NK-92 treated with Interleukin-12 subunit alpha and Interleukin-12 subunit beta, amount 100 ng/mL, for 24 hours (cell line): ENCODE measurements at regions not wholly inside any gene's neighbourhood (a gene's known extent, or its start where the extent isn't known, plus 50 kb on each side); places are given as distances from the start of the nearest gene placed in this dataset.

Experiments
- DNase-seq: peaks from one replicate; lab custom pipeline; 2025; lab: John Stamatoyannopoulos, UW

DNA sequence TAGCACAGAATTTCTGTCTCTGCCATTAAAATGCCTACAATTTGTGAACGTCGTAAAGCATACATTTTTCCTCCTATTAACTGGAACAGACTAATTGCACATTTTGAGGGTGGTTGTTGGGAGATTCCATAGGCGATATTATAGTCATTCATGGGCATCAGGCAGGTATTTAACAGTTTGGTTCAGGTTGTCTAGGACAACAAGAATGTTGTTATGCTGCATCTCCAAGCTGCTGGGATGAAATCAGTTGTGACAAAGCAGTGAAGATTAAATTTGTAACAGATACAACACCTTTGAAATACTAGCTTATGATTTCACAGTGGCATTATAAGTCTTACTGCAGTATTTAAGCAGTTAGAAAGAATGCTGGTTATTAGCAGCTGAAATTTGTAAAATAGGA, 339.7 kb upstream of the PITX2 start:
- DNase-seq = no peak

DNA sequence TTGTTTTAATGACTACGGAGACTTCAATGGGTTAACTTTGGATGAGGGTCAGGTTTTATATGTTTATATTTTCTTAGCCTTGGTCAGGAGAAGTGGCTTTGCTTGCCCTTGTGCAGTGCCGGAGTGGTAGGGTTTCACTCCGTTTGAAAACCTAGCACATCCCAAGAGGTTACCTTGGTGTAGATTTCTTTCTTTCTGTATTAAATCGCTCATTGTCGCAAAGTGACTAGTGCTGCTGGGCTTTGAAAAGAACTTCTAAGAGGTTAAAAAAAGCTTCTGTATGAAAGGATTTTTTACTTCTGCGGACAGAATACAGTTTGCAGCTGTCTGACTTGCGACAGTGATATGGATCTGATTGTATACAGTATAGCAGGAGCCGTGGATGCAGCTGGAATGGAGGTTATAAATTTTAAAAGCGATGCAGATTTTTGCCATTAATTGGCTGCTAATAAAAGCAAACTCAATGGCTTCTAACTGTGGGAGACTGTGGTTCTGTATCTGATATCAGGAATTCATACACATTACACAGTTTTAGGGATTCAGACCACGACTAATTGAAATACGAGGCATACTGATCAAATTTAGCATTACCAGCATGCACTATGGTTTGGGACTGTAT, 340.9 kb upstream of the PITX2 start:
- no peak for DNase-seq

DNA sequence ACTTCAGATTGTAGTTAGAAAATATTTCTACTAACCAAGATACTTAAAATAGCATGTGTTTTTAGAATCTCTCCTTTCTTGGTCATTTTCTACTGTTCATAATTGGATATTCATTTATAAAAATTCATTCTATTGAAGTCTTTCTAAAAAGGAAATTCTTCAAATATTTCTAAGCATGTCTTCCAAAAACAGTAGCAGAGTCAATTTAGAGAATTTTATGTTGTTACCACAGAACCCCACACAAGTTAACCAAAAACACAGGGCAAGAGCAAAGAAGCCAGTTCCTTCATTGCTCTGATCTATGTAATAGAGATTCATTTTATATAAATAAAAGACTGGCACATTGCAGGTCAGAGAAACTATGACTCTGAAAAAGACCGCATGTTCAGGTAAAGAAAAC, 345.1 kb upstream of the PITX2 start:
- DNase-seq = no peak

DNA sequence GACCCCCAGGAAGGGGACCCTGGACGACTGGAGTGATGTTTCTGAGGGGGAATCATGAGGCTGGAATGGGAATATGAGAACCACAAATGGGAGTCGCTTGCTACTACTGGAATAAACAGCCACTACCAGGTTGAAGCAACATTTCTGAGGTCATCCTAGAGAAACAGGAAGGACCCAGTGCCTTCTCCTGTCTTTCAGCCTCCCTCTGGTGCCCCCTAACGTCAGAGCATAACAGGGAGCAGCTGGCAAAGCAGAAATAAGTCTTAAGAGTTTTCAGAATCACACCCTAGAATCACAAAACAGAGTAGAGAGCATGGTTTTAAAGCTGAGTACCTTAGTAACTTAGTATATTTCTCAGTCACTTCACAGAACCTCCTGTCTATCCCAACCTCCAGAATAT, 347.8 kb upstream of the PITX2 start:
- peak; percentile 1 for DNase-seq

DNA sequence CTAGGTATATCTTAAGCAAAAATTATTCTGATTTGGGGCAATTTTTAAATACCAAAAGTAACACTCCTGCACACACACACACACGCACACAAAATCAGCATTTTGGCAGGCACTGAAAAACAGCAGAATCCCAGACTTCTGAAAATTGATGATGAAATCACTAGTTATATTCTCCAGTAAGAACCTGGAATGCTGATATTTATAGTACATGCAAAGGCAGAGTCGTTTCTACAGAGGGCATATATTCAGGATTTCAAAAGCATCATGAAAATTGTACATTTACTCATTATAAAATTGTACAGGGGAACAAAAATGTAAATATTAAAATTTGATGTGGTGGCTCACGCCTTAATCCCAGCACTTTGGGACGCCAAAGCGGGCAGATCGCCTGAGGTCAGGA, 352.5 kb upstream of the PITX2 start:
- no peak for DNase-seq

DNA sequence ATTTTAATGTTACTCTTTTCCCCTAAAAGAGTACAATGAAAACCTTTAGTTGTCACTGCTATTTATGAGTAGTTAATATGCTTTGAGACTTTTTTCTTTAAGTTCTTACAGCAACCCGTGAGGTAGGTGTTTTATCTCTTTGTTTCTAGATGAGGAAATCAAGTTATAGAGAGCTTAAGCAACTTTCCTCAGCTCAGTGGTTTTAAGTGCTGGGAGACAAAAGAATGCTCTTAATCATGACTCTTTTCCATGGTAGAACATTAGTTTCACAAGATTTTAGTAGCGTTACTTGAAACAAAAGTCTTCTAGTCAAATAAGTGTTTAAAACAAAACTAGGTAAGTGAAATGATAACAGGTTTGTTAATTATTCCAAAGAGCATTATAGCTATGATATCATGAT, 354.7 kb upstream of the PITX2 start:
- DNase-seq = no peak

DNA sequence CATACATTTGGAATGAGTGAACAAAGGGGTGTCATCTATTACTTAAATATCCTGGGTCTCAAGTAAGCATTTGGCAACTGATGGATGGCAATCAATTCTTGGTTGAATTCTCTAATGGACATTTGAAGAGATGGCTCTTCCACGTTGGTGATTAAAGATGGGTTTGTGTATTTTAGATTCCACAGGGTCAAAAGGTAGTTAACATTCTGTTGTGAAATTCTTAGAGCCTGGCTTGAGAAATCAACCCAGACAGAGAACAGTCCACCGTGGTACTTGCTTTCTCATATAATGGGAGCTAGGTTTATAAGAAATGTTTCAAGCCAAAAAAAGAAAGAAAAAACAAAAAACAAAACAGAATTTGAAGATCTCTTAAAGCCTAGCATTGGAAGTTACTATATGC, 355.9 kb upstream of the PITX2 start:
- no peak for DNase-seq

DNA sequence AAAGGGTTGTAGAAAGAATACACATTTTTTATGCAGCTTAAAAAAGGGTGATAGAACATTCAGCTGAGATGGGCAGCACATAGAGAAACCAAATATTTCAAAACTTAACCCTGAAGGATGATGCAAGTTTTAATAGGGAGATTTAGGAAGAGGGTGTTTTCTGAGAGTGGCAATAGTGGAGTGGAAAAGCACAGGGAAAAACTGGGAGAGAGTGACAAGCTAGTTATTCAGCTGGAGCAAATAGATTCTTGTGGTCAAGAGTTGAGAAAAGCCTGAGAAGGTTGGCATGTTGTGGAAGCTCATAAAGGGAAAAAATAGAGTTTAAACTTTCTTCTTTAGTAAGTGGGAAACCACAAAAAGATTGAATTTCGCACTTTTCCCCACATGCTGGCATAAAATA, 359.6 kb upstream of the PITX2 start:
- no peak for DNase-seq

DNA sequence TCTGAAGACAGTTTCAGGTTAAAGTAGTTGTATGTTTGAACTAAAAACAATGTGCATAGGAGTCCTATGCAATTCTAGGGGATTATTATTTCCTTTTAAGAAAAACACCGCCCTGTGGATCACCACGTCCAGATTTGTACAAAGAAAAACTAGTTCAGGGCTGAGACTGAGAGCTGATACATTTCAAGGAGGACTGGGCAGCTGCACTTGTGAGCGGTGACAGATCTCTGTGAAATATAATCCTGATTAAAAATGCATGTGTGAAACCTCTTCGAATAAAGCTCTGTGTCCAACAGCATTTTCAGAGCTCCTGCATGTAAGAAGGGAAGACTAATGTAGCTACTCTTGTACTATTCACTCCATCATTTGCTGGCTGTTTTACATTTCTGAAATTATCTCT, 365.8 kb upstream of the PITX2 start:
- no peak for DNase-seq

DNA sequence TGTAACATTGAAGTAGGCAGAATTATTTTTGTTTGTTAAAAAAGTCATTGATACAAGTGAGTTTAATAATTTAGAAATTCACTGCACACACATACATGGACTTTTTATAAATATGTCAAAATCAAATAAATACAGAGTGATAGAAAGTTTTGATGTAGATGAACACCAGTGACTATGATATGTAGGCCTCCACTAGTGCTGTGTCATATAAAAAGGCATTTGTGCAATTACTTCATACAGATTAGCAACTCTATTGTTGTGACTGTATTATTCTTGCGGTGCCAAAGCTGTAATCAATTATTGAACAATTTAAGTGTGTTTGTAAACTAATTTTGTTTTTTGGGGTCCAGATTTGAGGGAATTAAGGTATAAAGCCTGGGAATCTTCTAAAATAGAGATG, 366.2 kb upstream of the PITX2 start:
- DNase-seq = no peak

DNA sequence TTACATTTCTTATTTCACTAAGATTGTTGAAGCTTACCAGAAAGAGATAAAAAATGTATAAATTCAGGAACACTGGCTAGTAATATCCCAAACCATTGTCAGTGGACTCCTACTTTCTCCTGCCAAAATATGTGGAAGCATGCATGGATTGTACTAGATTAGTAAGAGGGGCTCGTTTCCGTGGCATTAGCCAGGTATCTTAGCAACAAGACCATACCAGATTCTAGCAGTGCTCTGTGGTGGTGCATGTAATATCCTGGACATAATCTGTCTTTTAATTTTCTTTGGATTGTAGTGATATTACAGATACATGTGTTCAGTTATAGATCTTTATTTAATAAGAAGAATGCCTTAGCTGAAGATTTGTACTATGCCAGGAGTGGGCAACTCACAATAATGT, 371.9 kb upstream of the PITX2 start:
- no peak for DNase-seq

DNA sequence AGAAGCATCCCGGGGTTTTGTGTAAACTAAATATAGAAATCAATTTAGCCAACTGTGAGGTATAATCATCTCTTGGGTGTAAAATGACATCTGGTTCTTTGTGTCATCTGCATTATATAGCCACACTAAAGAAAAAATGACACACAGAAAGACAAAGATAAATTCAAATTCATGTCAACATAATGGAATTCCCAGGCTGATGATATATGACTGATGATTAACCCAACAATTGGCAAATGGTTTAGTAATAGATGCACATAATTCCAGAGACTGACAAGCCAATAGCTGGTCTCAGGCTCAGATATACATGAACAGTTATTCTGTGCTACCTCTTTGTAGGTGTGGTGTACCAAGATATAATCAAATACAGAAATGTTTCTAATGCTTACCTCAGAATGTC, 375.4 kb upstream of the PITX2 start:
- DNase-seq = no peak

DNA sequence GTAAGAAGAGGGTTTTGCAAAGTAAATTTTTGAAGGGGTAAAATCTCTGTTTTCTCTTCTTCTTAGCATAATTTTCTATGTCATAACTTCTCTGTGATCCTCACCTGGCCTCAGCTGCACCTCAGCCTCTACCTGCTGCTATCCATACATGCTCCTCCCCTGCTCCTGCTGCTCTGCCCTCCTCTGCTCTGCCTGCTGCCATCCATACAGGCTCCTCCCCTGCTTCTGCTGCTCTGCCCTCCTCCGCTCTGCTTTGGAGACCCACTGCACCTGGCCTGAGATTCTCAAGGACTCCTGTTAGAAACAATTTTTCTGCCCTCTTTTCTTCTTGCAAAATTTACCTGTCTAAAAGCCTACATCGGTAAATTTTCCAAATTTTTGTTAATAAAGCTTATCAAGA, 388.6 kb upstream of the PITX2 start:
- DNase-seq = no peak

DNA sequence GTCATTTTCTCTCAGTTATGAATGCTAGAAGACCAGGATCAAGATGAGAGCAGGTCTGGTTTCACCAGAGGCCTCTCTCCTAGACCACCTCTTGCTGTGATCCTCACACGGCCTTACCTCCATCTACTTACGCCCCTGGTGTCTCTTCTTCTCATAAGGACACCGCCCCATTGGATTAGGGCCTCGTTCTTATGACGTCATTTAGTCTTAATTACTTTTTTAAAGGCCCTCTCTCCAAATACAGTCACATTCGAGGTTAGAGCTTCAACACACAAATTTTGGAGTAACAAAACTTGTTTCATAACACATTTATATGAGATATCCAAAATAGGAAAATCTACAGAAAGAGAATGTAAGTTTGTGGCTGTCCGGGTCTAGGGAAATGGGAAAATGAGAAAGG, 391.0 kb upstream of the PITX2 start:
- no peak for DNase-seq

DNA sequence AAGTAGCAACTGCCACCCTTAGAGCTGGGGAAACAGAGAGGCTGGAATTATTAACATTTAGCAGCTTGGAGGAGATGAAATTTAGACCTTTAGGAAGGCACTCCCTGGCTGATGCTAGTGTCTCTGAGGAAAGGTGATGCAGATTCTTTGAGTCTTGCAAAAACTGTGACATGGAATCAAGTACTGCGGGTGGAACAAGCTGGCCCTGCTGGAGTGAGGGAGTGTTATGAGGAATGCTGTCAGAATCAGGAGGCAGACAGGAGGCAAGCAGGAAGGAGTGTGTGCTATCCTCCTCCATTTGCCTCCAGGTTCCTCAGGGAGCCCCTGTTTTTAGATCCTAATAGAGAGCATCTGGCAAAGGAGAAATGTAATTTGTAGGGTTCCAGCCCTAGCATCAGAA, 391.7 kb upstream of the PITX2 start:
- no peak for DNase-seq

DNA sequence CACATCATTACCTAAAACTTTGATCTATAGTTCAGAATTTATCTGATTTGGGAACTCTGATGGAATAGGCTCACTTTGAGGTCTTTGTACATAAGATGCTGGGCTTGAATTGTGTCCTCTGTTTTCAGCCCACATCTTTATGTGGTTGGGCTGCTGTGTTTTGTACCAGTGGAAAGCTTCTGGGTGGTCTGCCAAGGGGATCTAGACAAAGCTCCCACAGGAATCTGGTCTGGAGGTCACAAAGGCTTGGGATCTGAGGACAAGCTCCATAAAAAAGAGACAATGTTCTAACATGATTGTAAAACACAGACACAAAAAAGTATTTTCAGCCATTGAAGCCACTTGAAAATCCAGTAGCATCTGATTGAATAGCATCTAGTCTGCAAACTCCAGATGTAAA, 393.5 kb upstream of the PITX2 start:
- DNase-seq = no peak

DNA sequence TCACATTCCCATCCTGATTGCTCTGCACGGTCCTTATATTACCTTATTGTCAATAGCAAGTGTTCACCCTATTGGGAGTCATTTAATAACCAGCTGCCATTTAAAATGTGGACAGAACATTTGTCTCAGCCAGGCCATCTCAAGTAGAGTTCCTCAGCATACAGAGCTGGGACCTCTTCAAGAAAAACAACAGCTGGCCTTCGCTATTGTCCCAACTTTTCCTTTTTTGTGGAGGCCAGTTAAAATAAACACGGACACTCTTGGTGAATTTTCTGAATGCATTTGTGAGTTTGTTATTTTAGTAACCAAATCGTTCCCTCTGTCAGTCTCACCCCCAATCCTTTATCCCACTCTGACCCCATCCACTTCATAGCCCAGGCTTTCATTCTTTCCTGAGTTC, 395.3 kb upstream of the PITX2 start:
- DNase-seq = no peak

DNA sequence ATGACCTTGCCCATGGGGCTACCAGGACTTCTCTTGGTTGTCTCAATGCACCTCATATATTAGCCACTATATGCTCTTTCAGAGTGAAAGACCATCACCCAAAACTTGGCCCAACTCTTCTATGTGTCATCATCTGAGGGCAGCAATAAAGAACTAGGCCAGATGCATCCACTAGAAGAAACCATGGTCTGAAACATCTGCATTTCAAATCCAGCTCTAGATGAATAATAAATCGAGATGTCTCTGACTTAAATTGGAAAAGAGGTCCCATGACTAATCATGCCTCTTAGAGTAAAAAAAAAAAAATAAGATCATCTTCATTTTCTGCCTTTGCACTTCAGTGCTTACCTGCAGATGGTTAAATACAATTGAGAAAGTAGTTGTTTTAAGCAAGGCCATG, 397.6 kb upstream of the PITX2 start:
- DNase-seq = no peak

DNA sequence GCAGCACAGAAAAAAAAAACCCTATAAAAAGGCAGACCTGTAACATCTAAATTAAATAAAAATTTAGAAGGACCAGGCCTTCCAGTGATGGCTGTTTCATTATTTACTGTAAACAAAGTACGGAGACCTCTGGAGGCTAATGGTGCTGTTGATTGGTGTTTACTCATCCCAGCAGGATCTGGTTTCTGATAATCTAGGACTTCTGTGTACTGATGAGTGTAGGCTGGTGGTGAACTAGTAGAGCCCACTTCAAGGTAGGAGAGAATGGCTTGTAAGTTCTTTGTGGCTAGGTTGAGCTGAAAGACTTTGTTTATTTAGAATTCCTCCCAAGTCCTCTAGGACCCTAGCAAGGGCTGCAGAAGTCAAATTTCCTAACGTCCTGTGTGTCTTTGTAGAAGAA, 398.1 kb upstream of the PITX2 start:
- no peak for DNase-seq

DNA sequence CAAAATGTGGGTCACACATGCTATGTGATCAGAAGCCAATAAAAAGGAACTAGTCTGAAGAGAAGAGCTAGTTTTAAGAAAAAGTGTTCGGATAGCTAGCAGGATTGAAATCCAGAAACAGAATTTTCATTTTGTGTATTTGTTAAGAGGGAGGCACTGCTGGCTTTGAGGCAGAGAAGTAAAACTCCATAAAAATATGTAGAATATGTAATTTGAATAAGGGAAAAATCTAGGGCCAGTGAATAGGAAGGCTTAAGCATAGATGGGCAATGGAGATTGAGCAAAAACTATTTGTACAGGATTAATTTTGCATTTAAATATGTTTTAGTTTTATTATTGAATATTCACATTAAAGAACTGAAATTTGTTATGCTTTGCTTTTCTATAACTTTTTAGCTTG, 399.9 kb upstream of the PITX2 start:
- no peak for DNase-seq

DNA sequence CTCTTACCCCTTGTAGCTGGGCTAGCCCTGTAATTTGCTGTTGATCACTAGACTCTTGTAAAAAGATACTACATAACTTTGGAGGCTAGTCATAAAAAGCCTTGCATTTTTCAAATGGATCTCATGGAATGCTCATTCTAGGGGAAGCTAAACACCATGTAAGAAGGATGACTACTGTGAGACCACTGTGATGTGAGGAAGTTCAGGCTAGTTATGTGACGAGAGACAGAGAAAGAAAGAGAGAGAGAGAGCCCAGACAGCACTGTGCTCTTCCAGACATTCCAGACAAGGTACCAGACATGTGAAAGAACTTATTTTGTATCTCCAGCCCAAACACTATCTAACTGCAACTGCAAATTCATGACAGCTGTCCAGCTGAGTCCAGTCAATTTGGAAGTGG, 404.6 kb upstream of the PITX2 start:
- no peak for DNase-seq

DNA sequence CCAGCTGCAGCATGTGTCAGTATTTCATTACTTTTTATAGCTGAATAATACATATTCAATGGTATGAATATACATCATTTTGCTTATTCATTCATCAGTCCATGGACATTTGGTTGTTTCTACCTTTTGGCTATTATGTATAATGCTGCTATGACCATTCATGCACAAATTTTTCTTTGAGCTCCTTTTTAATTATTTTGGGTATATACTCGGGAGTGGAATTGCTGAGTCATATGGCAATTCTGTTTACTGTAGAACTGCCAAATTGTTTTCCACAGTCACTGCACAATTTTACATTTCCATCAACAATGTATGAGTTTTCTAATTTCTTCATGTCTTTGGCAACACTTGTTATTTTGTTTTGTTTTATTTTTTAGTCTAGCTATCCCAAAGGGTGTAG, 405.9 kb upstream of the PITX2 start:
- no peak for DNase-seq

DNA sequence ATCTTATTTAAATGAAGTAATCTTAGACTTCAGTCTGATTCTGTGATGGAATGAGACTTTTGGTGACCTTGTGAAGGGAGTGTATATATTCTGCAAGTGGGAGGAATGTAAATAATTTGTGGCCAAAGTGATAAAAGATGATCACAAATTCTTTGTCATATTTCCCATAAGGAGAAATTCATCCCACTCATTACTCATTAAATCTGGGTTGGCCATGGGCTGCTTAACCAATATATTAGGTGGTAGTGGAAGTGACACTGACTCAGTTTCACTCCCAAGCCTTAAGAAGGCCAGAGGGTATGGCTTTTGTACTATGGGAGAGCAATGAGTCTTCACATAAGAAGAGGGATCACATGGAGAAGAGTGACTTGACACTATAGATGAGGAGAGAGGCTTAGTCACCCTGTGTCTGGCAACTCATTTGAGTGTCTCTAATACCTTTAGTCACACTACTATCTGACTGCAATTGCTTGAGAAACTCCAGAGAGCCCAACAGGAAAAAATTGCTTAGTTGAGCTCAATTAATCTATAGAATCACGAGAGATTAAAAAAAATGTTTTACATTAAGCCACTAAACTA, 408.2 kb upstream of the PITX2 start:
- DNase-seq = no peak

DNA sequence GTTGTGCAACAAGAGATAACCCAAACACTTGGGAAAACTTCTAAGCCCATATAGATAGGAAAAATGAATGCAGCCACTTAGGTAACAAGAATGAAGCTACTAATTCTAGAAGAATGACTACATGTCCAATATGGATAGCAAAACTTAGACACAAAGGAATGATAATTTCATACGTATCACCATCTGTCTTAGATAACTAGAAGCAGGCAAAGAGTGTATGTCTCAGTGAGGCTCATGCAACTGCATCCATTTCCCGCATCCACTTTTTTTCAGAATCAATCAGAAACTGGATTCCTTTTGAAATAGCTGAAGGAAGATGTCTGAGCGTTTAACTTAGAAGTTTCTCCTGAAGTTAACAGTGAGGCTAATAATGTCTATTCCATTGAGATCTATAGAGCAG, 408.7 kb upstream of the PITX2 start:
- no peak for DNase-seq
